K562 (cell line): ENCODE measurements at regions not wholly inside any gene's neighbourhood (a gene's known extent, or its start where the extent isn't known, plus 50 kb on each side); places are given as distances from the start of the nearest gene placed in this dataset.

Experiments used
- CBX2 ChIP-seq: fragments of 200-600 bp; sonication (generic); IDR thresholded peaks from one replicate; pipeline ENCODE4 v1.6.1; 2012; ENCODE audit warnings: mild to moderate bottlenecking, low read length, inconsistent platforms; ENCODE audit not compliant: insufficient read depth, poor library complexity, severe bottlenecking
- CHD7 ChIP-seq: fragments of 200-600 bp; sonication (generic); IDR thresholded peaks from one replicate; pipeline ENCODE4 v1.6.1; 2012; ENCODE audit warnings: mild to moderate bottlenecking, low read depth, low read length, inconsistent platforms
- DMBX1 ChIP-seq: fragments of 250-450 bp; sonication (Bioruptor Pico); IDR thresholded peaks from 2 replicates; pipeline ENCODE4 v1.8.0; 2022; ENCODE audit warnings: inconsistent platforms, mild to moderate bottlenecking, moderate library complexity, borderline replicate concordance
- HBP1 ChIP-seq: fragments of 450-650 bp; formaldehyde crosslinking; IDR thresholded peaks from 2 replicates; pipeline ENCODE4 v1.4.0; 2022; ENCODE audit warnings: missing genetic modification characterization
- NRF1 ChIP-seq, 2 experiments: fragments of 450-650 bp; IDR thresholded peaks in 1 of 2; conservative IDR thresholded peaks in 1 of 2; 2 replicates each; pipeline ENCODE4 v1.6.1; 2014; ENCODE audit warnings: mild to moderate bottlenecking in 2 of 2
- SMAD3 ChIP-seq: fragments of 450-650 bp; formaldehyde crosslinking; conservative IDR thresholded peaks from 2 replicates; pipeline ENCODE4 v1.4.0; 2020; ENCODE audit warnings: mild to moderate bottlenecking
- SP2 ChIP-seq: IDR thresholded peaks from 2 replicates; pipeline ENCODE4 v1.6.1; 2011; ENCODE audit warnings: mild to moderate bottlenecking, low read depth, low read length, moderate library complexity; ENCODE audit not compliant: poor library complexity, severe bottlenecking; ENCODE audit errors: extremely low read depth
- ZBTB2 ChIP-seq: fragments of 450-650 bp; IDR thresholded peaks from 2 replicates; pipeline ENCODE4 v1.6.1; 2016; ENCODE audit warnings: antibody characterized with exemption

GRCh38 chr7:69042138-69042537, 556.1 kb upstream of the AUTS2 start (continued):
- TF ChIP-seq CHD7 = no peak
- no peak for TF ChIP-seq CBX2
- TF ChIP-seq DMBX1 (CRISPR knock-in tag) = no peak
- no peak for TF ChIP-seq HBP1 (CRISPR knock-in tag)
- no peak for TF ChIP-seq SP2
- no peak for TF ChIP-seq NRF1 (conservative IDR thresholded peaks at IDR 0.05 in 1 of 2, IDR thresholded peaks at IDR 0.05 in 1 of 2)
- no peak for TF ChIP-seq SMAD3 (CRISPR knock-in tag)
- TF ChIP-seq ZBTB2 = no peak
- TF ChIP-seq, all 486 proteins: peak for 0
